LHCN-M2 (cell line): ENCODE measurements at regions not wholly inside any gene's neighbourhood (a gene's known extent, or its start where the extent isn't known, plus 50 kb on each side); places are given as distances from the start of the nearest gene placed in this dataset.

ENCODE experiments used
- DNase-seq: peaks from one replicate; pipeline ENCODE4 v3.0.0-alpha.2; 2012; ENCODE audit warnings: low read depth

DNA sequence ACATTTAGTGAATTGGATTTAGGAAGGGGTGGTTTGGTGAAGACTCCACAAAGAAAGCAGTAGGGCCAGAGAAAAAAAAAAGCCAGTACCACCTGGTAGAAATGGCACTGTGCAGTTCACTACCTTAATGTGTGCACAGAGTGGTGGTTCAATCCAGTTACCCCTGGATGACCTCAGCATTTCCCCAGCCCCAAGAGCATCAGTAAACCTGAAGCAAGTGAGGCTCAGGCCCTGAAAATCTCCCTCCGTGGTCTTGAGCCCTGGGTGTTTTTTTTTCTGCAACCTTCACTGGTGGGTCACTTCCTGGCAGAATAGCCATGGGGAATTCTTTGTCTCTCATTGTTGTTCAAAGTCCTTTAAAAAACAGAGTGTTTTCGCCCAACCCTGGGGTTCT is 202.9 kb downstream of the GADD45G start:
- DNase-seq, result no peak

DNA sequence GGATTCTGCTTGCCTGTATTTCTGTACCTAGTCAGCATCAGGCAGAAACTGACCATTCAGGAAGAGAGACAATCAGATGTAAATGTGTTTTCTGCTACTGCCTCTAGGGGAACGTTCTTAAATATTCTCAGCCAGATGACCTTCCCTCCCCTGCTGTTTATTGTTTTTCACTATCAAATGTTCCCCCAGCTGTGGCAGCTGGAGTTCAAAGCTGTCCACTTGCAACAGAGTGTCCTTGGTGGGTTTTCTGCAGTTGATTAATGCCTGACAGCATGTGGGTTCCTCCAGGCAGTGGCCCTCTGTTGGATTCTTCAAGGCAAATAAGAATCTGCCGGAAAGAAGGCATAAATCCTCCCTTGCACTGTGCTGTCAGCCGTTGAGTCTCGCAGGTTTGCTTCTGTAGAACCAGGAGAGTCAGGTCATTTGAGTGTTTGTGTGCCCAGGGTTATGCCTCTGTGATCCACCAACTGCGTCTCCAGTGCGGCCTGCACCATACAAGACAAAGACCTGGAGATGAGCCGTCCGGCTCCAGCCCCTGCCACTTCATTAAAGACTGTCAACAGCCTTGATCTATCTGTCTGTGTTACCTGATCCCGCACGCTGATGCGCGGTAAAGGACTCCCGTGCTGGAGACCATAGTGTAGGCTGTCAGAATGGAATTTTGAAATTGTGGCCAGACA is 203.4 kb downstream of the GADD45G start:
- DNase-seq, result no peak

DNA sequence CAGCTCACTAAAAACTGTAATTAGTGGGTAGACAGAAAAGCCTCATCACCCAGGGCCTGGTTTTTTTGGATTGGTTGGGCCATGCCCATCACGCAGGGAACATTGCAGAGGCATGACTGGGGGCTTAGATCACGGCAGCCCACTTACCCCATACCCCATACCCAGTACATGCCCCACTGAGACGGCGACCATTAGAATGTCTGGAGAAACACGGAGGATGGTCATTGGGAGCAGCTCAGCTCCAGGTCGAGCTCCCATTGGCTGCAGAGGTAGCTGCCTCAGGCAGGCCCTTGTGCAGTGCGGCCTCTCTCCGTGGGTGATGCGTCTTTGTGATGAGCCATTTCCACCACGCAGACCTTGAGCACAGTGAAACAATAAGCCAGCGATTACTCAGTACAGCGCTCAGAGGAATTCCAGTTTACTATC is 204.0 kb downstream of the GADD45G start:
- no peak for DNase-seq

DNA sequence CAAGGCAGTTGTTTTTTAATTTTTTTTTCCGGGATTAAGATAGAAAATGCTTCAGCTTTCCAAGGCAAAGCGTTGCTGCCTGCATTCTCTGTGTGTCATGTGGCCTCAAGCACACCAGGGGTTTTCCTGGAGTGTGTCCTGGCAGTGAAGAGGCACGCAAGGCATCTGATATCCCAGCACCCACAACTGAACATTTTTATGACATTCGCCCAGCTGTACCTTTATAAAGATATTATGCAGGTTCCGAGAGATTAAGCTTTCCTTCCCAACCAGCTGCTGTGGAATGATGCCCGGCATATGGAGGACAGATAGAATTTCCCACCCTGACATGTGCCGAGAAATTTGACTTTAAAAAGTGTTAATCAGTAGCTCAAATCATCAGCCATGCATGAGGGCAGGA is 205.6 kb downstream of the GADD45G start:
- no peak for DNase-seq

DNA sequence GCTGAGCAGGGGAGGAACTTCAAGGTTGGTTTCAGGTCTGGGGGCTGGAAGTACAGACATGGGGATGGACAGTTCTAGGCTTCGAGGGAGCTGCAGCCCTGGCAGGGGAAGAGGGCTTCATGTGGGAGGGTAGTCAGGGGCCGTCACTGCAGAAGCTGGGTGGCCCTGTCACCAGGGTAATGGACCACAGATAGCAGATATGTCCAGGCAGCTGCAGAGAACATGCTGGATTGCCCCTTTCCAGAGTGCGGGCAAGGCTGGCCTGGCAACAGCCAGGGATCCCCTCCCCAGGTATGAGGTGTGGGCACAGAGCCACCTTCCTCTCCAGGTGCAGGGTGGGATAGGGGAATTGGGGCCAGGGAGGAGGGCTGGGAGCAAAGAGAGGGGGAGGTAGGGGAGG is 206.5 kb downstream of the GADD45G start:
- DNase-seq, result no peak

DNA sequence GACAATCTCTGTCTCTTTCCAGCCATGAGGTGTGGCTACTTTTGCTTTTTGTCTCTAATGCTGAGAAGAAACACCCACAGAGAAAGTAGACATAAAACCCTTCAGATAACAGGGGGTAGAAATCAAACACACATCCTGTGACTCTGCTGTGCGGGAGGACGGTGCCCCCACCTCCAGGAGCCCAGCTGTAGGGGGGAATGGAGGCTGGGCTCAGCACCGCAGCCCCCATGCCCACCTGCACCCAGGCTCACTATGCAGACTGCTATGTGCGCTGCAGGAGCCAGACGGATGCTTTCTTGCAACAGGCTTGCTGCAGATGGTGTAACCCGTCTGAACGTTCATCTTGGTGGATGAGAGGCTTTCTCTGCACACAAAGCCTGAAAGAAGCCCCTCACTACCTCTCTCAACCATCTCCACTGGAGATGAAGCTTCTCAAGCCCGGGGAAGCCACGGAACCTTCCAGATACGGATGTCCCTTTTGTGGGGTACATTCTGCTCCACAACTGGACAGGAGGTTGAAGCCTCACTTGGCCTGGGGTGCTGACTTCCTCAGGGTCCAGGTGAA is 207.2 kb downstream of the GADD45G start:
- DNase-seq, result no peak

DNA sequence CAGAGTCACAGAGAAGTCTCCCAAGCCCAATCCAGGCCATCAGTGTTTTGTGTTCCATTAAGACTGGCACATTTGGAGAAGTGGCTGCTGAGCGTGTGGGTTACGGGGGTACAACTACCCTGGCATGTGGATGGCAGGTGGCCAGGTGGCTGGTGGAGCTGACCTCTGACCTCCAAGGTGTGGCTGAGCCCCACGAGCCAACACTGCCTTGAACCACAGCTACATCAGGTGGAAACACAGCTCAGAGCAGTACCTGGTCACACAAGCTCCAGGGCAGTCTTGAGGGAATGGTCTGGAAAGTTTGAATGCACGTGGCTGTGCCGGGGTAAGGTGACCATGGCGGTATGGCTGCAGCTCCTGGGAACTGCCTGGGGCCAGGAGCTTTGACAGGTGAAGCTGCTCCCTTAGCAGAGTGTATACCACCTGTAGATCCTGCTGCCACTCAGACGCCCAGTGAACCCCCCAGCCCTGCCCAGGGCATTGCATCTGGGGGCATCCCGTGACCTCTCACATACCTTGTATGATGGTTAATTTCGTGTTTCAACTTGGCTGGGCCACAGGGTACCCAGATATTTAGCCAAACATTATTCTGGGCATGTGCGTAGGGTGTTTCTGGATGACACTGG is 207.9 kb downstream of the GADD45G start:
- no peak for DNase-seq

DNA sequence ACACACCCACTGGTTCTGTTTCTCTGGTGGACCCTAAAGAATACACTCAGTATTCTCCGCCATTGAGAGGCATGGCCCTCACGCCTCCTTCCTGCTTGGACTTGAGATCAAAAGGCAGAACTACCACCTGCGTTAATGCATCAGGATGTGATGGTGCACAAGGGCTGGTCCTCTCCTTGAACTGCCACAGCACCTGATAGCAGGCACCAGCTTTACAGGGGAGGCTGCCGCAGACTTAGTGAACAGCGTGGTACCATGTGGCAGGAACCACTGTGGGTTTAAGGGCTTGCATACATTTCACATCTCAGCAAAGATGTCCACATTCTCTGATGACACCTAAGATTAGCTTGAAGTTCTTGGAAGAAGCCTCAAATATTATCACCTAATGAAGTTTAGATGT is 208.7 kb downstream of the GADD45G start:
- no peak for DNase-seq

DNA sequence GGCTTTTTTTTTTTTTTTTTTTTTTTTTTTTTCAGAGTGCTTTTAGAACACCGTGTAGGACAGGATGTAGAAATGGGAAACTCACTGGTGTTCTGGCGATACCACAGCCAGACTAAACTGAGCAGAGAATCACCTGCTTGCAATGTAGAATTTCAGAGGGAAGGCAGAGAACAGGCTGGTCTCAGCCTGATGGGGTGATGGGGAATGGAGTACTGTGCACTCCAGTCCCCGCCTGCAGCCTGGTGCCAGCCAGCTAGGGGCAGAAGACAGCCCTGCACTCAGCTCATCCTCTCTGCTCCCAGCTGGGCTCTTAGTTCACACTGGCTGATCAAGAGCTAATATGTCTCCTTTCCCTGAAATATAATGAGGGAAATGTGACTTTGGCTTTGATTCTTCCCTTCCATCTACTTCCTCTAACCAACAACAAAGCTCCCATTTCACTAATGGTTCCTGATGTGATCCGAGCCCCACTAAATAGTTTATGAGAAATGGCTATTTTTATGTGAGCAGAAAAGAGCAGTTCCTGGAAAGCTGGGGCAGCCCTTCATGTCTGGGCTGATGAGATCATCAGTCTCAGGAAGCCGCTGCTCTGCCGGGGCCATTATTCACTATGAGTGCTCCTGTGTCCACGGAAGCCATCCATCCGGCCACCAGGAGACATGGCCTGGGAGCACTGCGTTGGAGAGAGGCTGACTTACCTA is 209.7 kb downstream of the GADD45G start:
- no peak for DNase-seq

DNA sequence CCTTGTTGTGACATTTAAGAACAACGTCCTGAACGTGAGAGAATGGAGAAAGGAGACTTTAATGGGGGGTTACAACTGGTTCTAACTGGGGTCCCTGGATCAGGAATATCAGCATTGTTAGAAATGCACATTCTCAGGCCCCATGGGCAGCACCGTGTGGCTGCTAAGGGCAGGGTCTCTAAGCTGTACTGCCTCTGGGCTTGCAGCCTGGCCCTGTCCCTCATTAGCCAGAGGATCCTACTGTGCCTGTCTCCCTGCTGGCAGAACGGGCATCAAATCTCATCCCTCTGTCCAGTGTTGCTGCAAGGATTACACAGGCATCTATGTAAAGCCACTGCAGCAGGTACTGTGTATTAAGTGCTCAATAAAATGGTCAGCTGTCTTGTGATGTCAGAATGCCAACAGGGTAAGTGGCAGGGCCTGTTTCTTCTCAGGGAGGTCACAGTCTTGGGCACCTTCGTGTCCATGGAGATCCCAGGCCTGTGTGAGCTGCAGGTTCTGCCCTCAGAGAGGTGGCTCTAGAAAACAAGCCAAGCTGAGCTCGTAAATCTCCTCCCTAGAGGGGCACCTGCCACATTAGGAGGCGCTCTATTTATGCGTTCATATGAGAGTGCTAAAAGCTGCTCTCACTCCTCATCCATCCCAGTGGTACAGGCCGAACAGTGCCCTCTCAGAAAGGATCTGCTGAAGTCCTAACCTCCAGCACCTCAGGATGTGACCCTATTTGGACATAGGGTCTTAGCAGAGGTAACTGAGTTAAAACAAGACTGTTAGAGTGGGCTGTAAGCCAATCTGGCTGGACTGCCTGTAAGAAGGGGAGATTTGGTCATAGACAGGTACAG is 210.5 kb downstream of the GADD45G start:
- DNase-seq, result no peak

DNA sequence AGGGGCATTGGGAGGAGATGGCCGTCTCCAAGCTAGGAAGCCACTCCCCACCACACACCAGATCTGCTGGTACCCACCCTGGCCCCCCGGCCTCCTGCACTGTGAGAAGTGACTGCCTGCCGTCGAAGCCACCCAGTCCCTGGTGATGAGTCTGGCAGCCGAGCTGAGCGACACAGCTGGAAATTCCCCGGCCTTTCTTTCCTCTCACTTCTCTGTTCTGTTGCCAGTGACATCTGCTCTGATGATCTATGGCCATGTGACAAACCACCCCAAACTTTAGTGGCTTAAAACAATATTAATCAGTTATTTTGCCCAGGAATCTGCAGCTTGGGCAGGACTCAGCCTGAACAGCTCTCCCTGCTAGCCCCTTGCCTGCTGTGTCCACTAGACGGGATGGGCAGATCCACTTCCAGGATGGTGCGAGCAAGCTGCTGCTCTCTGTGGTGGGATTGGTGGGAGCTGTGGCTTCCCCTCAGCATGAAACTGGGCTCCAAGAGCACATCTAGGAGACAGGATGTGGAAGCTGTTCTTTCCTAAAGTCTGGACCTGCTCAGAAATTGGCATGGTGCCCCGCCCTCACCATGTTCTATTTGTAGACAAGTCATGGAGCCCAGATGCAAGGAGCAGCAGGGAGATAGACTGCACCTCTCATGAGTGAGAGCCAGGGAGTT is 211.2 kb downstream of the GADD45G start:
- no peak for DNase-seq

DNA sequence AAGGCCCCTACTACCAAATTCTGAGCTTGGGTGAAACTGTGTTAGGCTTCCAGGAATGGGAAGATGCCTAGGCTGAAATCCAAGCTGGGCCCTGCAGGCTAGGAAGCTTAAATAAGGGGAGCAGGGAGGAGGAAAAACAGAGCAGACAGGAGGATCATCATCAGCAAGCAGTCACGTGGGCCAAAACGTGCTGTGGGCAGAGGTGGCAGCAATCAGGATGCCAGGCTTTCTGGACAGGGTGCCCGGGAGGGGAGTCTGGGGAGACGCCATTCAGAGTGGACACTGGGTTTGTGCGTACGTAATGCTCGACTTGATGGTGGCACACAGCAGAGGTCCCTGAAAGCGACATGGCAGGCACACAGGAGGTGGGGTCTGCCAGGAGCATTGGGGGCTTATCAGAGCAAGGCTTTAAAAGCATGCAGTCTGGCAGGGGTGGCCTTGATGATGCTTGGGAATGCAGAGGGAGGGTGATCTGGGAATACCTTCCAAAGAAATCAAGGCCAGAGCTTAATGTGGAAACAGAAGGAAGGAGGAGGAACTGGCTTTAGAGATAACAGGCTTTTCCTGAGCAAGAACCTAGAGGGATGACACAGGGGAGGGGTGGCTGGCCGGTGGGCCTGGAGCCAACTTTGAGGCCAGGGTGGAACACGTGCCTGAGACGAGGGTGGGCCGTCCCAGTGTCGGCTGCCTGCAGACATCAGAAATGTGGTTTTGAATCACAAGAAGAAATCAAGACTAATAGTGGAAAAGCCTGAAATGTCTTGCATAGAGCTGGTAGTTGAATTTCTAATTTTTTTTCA is 212.5 kb downstream of the GADD45G start:
- DNase-seq, result no peak

DNA sequence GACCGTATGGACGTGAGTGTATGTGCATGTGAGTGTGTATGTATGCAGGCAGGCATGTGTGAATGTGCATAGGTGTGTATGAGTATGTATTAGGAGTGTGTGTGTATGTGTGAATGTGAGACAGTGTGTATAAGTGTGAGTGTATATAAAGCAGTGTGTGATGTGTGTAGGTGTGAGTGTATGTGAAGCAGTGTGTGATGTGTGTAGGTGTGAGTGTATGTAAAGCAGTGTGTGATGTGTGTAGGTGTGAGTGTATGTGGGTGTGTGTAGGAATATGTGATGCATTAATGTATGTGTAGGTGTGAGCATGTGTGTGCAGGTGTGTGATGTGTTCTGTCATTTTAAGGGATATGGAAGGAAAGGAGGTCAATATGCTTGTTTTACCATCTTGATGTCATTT is 215.5 kb downstream of the GADD45G start:
- no peak for DNase-seq

DNA sequence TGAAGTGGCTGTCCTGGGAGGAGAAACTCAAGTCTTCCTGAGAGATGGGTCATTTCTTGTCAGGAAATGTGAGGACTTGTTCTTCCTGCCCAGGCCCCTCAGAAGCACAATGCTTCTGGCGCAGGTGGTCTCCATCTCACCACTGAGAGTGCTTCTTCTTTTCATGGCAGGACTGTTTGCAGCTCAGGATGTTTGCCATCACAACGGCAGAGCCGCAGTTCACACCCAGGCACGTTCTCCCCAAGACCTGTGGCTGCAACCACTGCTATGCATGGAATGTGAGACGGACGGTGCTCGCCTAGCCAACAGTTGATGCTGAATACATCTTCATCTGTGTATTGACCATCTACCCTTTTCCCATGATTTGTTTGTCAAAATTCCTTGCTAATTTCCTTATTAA is 216.3 kb downstream of the GADD45G start:
- DNase-seq, result no peak

DNA sequence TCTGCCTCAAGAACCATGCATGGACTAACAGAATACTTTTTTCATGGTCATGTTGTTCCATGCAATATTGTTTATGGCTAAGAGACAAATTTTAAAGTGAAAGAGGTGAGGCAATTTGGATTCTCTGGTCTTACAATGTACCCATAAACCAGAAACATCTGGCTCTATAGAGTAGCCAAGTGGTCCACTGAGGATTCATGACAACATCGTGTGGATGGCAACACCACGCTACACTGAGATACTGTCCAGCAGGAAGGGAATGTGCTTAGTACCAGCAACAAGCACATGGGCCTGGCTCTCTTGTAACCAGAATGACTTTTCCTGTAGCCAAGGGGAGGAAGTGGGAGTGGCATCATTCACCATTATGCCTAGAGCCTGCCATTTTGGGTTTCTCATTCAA is 218.2 kb downstream of the GADD45G start:
- DNase-seq, result no peak

DNA sequence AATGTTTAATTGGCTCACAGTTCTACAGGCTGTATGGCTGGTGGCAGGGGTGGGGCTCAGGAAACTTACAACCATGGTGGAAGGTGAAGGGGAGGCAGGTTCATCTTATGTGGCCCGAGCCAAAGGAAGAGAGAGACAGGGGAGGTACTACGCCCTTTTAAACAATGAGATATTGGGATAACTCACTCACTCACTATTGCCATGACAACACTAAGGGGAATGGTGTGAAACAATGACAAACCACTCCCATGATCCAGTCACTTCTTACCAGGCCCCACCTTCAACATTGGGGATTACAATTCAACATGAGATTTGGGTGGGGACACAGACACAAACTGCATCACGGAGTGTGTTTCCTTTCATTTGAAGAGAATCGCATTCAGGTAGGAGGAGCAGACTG is 220.9 kb downstream of the GADD45G start:
- DNase-seq, result no peak

DNA sequence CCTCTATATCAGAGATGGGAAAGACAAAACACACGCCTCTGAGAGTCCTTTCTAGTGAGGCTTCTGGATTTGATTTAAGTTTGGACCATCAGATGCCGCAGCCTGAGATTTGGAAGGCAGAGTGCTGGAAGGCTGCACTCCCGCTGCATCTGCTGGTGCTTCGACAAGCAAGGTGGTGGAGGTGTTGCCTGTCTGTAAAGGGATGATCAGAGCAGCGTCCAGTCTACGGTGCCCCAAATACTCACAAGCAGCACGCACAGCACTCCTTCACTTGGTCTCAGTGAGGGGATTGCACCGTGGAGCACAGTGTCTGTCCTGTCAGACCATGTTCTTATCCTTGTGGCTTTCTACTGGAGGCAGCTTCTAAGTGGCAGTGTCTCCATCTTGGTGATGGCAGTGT is 221.4 kb downstream of the GADD45G start:
- no peak for DNase-seq

DNA sequence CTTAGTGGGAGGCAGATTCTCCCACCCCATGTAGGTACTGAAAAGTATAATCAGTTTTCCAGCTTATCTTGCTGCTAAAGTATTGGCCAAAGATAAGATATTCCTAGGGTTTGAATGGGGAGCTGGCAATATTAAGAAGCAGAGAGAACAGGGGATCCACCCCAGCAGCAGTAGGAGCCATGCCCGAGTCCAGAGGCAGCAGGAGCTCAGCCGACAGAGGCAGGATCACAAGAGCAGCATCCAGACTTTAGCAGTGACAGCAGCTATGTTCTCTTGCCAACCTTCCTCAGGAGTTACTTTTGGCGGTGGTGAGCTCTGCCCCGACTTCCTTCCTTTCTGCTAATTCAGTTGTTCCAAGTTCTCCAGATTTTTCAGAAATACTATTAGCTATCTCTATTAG is 224.5 kb downstream of the GADD45G start:
- no peak for DNase-seq

DNA sequence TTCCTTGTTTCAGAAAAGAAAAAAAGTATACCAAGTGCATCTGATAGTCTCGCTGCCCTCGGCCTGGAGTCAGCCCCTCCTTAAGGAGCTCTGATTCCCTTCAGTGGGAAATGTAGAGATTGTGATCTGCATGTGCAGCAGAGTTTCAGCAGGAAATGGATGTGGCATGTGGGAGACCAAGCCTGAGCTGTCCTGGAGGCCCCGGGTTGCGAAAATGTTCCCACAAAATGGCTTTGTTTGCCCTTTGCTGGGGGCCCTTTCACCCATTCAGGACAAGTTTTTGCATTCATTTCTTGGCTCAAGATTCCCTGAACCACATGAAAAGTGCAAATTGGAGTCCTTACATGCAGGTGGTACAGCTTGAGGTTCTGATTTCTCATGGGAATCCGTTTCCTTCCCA is 230.9 kb downstream of the GADD45G start:
- DNase-seq, result no peak

DNA sequence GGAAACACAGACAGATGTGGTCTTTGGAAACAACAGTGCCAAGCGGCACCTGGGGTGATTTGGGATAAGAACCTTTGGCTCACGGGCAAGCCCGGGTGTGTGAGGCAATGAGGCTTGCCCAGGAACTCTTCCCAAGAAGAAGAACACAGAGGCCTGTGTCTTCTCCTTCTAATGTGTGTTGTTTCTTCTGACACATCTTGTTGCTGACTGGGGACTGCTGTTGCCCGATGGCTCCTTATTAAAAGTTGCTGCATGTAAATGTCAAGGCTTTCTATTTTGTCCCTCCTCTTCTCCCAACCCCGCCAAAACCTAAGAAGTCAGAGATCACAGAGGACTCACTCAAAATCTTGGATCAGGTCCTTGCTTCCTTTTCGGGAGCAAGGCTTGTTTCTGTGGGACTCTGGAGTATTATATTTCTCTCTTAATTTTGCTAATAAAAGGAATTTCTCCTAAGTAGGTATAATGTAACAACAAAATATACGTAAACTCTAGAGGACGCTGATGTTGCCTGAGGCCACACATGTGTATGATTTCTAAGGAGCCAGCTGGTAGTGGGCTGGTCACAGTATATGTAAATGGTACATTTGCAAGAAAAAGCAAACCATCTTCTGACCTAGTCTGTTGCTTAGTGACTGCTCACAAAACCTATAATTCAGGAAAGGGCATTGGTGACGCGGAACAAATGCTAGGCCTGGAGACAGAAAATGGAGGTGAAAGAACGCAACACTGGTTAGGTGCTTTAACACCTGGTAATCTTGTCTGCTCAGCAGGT is 232.5 kb downstream of the GADD45G start:
- no peak for DNase-seq
